ENCODE measurements at regions not wholly inside any gene's neighbourhood (a gene's known extent, or its start where the extent isn't known, plus 50 kb on each side); places are given as distances from the start of the nearest gene placed in this dataset.

DNA sequence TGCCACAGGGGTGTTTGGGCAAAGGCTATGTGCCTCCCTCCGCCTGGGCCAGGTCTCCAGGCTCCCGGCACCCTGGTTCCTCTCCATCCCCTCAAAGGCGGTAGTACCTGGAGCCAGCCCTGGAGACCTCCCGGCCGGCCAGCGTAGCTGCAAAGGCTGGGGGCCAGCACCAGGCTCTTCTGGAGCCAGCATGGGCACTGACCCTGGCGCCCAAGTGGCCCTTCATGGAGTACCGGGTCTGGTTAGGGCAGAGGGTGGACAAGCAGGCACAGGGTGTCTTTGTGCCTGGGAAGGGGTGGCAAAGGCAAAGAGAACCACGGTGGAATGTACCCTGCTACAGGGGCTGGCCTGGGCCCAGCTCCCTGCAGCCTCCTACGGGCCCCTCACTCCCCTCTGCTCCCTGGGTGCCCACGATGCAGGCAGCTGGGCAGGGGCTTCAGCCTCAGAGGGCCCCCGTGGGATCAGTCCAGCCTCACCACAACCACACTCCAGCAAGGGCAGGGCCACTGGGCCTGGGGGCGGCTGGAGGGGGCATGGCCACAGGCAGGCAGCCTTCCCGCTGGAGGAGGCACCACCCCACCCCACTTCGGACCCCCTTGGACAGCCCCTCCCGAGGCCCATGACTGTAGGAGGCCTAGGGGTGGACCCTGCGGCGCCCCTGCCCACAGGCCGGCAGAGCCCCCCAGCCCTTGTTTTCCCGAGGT is 112.9 kb upstream of the NKX1-1 start:
- no peak overlapping the region for H3K27ac ChIP-seq
- TF ChIP-seq POLR2A (IDR thresholded peaks at IDR 0.05) (no peak), POLR2AphosphoS5 (IDR thresholded peaks at IDR 0.05) (no peak), EP300 (IDR thresholded peaks at IDR 0.05) (no peak)
- TF ChIP-seq, protein P1, sequence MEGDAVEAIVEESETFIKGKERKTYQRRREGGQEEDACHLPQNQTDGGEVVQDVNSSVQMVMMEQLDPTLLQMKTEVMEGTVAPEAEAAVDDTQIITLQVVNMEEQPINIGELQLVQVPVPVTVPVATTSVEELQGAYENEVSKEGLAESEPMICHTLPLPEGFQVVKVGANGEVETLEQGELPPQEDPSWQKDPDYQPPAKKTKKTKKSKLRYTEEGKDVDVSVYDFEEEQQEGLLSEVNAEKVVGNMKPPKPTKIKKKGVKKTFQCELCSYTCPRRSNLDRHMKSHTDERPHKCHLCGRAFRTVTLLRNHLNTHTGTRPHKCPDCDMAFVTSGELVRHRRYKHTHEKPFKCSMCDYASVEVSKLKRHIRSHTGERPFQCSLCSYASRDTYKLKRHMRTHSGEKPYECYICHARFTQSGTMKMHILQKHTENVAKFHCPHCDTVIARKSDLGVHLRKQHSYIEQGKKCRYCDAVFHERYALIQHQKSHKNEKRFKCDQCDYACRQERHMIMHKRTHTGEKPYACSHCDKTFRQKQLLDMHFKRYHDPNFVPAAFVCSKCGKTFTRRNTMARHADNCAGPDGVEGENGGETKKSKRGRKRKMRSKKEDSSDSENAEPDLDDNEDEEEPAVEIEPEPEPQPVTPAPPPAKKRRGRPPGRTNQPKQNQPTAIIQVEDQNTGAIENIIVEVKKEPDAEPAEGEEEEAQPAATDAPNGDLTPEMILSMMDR (IDR thresholded peaks at IDR 0.05): no peak
- H3K4me1 ChIP-seq: peaks cover 0 to 10% (median 6%) of the 10 kb centered on the region in 4 donors
- no peak overlapping the region for H3K4me3 ChIP-seq
- peak; percentile 58 for DNase-seq
- 79 to 87% methylated on average over 20 of the region's 20 CpGs for WGBS, 2 donors
- no peaks in the 10 kb centered on the region for H3K36me3 ChIP-seq
- H3K9me3 ChIP-seq: no peaks in the 10 kb centered on the region
- intact Hi-C loops (cut with DNase I): loop anchor here (10.0 kb wide), 1 partner anchor 164 kb away; no protein-coding TSS in a partner anchor
- peaks cover 15 to 85% (median 55%) of the 10 kb centered on the region in 3 donors for H3K27me3 ChIP-seq

DNA sequence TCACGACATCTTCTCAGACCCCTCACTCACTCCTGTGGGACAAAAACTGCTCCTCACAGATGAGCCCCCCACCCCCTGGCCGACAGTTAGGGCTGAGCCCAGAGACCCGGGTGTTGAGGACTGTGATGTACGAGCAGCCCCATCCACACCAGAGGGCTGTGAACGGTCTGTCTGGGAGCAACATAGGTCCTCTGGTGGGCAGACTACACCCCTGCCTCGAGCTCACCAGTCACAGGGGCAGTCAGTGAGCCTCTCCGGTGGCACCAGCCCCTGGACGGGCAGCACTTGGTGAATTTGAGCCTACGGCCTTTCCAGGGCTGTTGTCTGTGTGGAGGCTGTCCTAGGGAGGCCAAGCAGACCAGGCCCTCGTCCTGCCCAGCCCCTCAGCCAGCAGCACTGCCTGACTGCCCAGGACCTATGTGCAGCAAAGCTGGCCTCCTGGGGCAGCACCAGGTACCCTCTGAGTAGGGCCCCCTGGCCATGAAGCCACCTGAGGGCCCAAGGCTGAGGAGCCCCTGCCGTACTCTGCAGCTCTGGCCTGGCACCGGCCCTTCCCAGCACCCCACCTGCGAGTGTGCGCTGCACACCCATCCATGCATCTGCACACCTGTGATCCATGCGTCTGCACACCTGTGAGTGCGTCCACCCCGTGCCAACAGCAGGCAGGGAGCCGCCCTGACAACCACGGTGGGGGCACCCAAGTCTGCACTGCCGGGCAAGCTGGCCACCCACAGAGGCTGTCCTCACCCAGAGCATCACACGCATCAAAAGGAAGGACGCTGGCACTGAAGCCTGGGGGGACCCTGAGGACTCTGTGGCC is 111.6 kb upstream of the NKX1-1 start:
- Histone ChIP-seq H3K9me3 (no peaks in the 10 kb centered on the region), H3K27ac (no peak overlapping the region), H3K4me3 (no peak overlapping the region), H3K4me1 (peaks cover 0 to 17% (median 12%) of the 10 kb centered on the region in 4 donors), H3K27me3 (peaks cover 18 to 86% (median 66%) of the 10 kb centered on the region in 3 donors), H3K36me3 (no peaks in the 10 kb centered on the region)
- WGBS, 2 donors: 76 to 83% methylated on average over 22 of the region's 22 CpGs
- intact Hi-C loops (cut with DNase I): loop anchor here (10.0 kb wide), 1 partner anchor 163 kb away; no protein-coding TSS in a partner anchor
- peak; percentile 52 for DNase-seq
- TF ChIP-seq POLR2A (IDR thresholded peaks at IDR 0.05) (no peak), EP300 (IDR thresholded peaks at IDR 0.05) (no peak)

DNA sequence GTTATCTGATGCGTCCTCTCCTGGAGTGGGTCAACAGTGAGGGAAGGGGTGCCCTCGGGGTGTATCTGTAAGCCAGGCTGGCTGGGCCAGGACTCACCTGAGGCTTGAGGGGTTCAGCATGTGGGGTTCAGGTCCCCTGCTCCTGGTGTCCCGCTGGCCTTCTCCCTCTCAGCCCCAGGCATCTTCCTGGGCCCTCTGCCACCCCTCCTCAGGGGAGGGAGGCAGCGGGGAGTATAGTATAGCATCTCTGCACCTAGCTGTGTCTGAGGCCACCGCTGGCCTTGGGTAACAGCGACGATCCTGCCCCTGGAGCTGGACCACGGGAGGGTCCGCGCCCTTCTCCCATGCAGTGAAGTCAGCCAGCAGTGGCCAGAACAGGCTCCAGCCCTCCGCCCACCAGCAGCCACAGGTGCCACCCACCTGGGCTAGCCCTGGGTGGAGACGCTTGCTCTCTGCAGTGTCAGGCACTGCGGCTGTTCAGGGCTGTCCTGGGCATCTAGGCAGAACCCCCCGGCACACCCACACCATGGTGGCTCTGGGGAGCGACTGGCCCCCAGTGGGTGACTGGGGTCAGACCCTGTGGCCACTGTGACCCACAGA is 110.7 kb upstream of the NKX1-1 start:
- intact Hi-C loops (cut with DNase I): loop anchor here (10.0 kb wide), 1 partner anchor 162 kb away; no protein-coding TSS in a partner anchor
- TF ChIP-seq, protein P1 (IDR thresholded peaks at IDR 0.05): no peak
- TF ChIP-seq POLR2AphosphoS5 (IDR thresholded peaks at IDR 0.05) (no peak), EP300 (IDR thresholded peaks at IDR 0.05) (no peak), POLR2A (IDR thresholded peaks at IDR 0.05) (no peak)
- Histone ChIP-seq H3K4me1 (peaks cover 0 to 19% (median 15%) of the 10 kb centered on the region in 4 donors), H3K27ac (no peak overlapping the region), H3K9me3 (no peaks in the 10 kb centered on the region), H3K36me3 (no peaks in the 10 kb centered on the region), H3K27me3 (peaks cover 23 to 86% (median 67%) of the 10 kb centered on the region in 3 donors), H3K4me3 (no peak overlapping the region)
- WGBS, 2 donors: 67 to 74% methylated on average over 15 of the region's 15 CpGs
- DNase-seq: peak; percentile 28

DNA sequence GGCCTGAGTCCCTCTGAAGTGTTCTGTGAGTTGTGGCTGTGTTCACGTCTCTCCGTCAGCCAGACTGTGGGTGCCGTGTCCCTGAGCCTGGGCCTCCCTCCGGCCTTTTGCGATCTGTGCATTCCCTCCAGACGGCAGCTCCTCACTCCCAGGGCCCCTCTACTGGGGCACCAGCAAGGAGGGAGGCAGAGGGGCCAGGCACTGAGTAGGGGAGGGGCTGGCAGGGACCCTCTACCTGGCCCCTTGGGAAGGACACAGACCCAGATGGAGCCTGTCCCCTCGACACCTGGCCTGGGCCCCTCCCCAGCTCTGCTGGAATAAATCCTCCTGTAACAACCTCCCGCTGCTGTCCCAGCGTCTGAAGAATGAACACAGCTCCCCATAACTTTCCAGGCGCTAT is 110.0 kb upstream of the NKX1-1 start:
- no peaks in the 10 kb centered on the region for H3K36me3 ChIP-seq
- DNase-seq: no peak
- H3K4me1 ChIP-seq: peaks cover 0 to 18% (median 13%) of the 10 kb centered on the region in 4 donors
- H3K27me3 ChIP-seq: peaks cover 26 to 86% (median 67%) of the 10 kb centered on the region in 3 donors
- 49 to 61% methylated on average over 10 of the region's 10 CpGs for WGBS, 2 donors
- H3K4me3 ChIP-seq: no peak overlapping the region
- intact Hi-C loops (cut with DNase I): loop anchor here (10.0 kb wide), 1 partner anchor 161 kb away; no protein-coding TSS in a partner anchor
- no peak overlapping the region for H3K27ac ChIP-seq
- TF ChIP-seq POLR2AphosphoS5 (IDR thresholded peaks at IDR 0.05): no peak
- TF ChIP-seq POLR2A (IDR thresholded peaks at IDR 0.05): no peak
- TF ChIP-seq, protein P1 (IDR thresholded peaks at IDR 0.05): no peak
- TF ChIP-seq EP300 (IDR thresholded peaks at IDR 0.05): no peak
- H3K9me3 ChIP-seq: no peaks in the 10 kb centered on the region
